ENCODE measurements at regions not wholly inside any gene's neighbourhood (a gene's known extent, or its start where the extent isn't known, plus 50 kb on each side); places are given as distances from the start of the nearest gene placed in this dataset.

DNA sequence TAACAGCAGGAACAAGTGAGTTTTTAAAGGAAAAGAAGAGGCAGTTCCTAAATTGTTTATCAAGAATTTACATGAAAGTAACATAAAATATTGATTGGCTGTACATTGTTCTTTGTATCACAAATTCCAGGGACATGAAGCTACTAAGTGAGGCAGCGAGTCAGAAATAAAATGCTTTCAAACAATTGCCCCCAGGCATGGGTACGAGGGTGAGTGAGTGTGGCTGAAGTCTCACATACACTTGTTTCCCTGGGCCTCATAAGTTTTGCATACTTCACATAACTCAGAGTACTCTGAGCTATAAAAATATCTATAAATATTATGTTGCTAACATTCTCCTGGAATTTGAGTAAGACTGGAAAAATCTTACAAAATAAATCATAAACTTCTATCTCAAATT lies 511.6 kb upstream of the PRKX start:
- no peak for TF ChIP-seq POLR2A (IDR thresholded peaks at IDR 0.05; ENCODE audit: low read length)
- TF ChIP-seq MAZ (IDR thresholded peaks at IDR 0.05; ENCODE audit: borderline replicate concordance, low read depth, low read length) = no peak
- TF ChIP-seq, protein P1, sequence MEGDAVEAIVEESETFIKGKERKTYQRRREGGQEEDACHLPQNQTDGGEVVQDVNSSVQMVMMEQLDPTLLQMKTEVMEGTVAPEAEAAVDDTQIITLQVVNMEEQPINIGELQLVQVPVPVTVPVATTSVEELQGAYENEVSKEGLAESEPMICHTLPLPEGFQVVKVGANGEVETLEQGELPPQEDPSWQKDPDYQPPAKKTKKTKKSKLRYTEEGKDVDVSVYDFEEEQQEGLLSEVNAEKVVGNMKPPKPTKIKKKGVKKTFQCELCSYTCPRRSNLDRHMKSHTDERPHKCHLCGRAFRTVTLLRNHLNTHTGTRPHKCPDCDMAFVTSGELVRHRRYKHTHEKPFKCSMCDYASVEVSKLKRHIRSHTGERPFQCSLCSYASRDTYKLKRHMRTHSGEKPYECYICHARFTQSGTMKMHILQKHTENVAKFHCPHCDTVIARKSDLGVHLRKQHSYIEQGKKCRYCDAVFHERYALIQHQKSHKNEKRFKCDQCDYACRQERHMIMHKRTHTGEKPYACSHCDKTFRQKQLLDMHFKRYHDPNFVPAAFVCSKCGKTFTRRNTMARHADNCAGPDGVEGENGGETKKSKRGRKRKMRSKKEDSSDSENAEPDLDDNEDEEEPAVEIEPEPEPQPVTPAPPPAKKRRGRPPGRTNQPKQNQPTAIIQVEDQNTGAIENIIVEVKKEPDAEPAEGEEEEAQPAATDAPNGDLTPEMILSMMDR (IDR thresholded peaks at IDR 0.05) = no peak
- TF ChIP-seq NR3C1 (IDR thresholded peaks at IDR 0.05) = no peak
- TF ChIP-seq RNF2 (IDR thresholded peaks at IDR 0.05; ENCODE audit: borderline replicate concordance, low read depth) = no peak
- TF ChIP-seq ELK1 (IDR thresholded peaks at IDR 0.05; ENCODE audit: low read depth, low read length) = no peak
- TF ChIP-seq MAFK (IDR thresholded peaks at IDR 0.05; ENCODE audit: partially characterized antibody) = no peak
- TF ChIP-seq, protein P2, sequence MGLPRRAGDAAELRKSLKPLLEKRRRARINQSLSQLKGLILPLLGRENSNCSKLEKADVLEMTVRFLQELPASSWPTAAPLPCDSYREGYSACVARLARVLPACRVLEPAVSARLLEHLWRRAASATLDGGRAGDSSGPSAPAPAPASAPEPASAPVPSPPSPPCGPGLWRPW (IDR thresholded peaks at IDR 0.05) = no peak
- TF ChIP-seq, protein P3, sequence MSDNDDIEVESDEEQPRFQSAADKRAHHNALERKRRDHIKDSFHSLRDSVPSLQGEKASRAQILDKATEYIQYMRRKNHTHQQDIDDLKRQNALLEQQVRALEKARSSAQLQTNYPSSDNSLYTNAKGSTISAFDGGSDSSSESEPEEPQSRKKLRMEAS (IDR thresholded peaks at IDR 0.05) = no peak
- TF ChIP-seq REST (IDR thresholded peaks at IDR 0.05) = no peak
- TF ChIP-seq CHD2 (IDR thresholded peaks at IDR 0.05; ENCODE audit: low read length, partially characterized antibody) = no peak
- no peak for TF ChIP-seq KDM5A (IDR thresholded peaks at IDR 0.05)
- no peak for TF ChIP-seq BCL3 (IDR thresholded peaks at IDR 0.05)

Measured in A549 (cell line).